WERI-Rb-1 (cell line): ENCODE measurements at regions not wholly inside any gene's neighbourhood (a gene's known extent, or its start where the extent isn't known, plus 50 kb on each side); places are given as distances from the start of the nearest gene placed in this dataset.

Source experiments
- DNase-seq: peaks from one replicate; pipeline ENCODE4 v3.0.0-alpha.2; 2020
- H3K27ac ChIP-seq: fragments of 250-450 bp; sonication (Bioruptor Pico); 2 replicates; pipeline ENCODE4 v1.5.1; 2020; ENCODE audit warnings: mild to moderate bottlenecking, moderate library complexity
- H3K27me3 ChIP-seq: fragments of 250-450 bp; sonication (Bioruptor Pico); 2 replicates; pipeline ENCODE4 v1.5.1; 2021; ENCODE audit warnings: mild to moderate bottlenecking, low read depth, moderate library complexity; ENCODE audit not compliant: insufficient read depth, severe bottlenecking
- H3K36me3 ChIP-seq: fragments of 250-450 bp; sonication (Bioruptor Pico); 2 replicates; pipeline ENCODE4 v1.5.1; 2020; ENCODE audit warnings: mild to moderate bottlenecking, moderate library complexity
- H3K4me3 ChIP-seq: 2 replicates; pipeline ENCODE4 v1.5.1; 2011; ENCODE audit warnings: low read depth, mild to moderate bottlenecking, control low read depth, low read length
- H3K9me3 ChIP-seq: fragments of 250-450 bp; sonication (Bioruptor Pico); 2 replicates; pipeline ENCODE4 v1.5.1; 2021; ENCODE audit warnings: mild to moderate bottlenecking, moderate library complexity; ENCODE audit not compliant: severe bottlenecking
- TF ChIP-seq, protein P1 (sequence below): IDR thresholded peaks from 2 replicates; pipeline ENCODE4 v1.5.1; 2011; ENCODE audit warnings: low read depth, mild to moderate bottlenecking, control low read depth, inconsistent platforms, low read length

- TF ChIP-seq, protein P1, sequence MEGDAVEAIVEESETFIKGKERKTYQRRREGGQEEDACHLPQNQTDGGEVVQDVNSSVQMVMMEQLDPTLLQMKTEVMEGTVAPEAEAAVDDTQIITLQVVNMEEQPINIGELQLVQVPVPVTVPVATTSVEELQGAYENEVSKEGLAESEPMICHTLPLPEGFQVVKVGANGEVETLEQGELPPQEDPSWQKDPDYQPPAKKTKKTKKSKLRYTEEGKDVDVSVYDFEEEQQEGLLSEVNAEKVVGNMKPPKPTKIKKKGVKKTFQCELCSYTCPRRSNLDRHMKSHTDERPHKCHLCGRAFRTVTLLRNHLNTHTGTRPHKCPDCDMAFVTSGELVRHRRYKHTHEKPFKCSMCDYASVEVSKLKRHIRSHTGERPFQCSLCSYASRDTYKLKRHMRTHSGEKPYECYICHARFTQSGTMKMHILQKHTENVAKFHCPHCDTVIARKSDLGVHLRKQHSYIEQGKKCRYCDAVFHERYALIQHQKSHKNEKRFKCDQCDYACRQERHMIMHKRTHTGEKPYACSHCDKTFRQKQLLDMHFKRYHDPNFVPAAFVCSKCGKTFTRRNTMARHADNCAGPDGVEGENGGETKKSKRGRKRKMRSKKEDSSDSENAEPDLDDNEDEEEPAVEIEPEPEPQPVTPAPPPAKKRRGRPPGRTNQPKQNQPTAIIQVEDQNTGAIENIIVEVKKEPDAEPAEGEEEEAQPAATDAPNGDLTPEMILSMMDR: no peak
- Histone ChIP-seq H3K36me3 (no peaks in the 10 kb centered on the region), H3K9me3 (no peaks in the 10 kb centered on the region), H3K4me3 (no peak overlapping the region), H3K27ac (no peak overlapping the region), H3K27me3 (no peaks in the 10 kb centered on the region)
- DNase-seq: no peak
Observed at GRCh38 chr2:173607606-173608311, 253.1 kb downstream of the CDCA7 start.

- no peaks in the 10 kb centered on the region for H3K27me3 ChIP-seq
- no peak for DNase-seq
- TF ChIP-seq, protein P1: no peak
- no peak overlapping the region for H3K27ac ChIP-seq
- no peaks in the 10 kb centered on the region for H3K9me3 ChIP-seq
- H3K4me3 ChIP-seq: no peak overlapping the region
- no peaks in the 10 kb centered on the region for H3K36me3 ChIP-seq
Observed at GRCh38 chr2:173611121-173611520, 256.4 kb downstream of the CDCA7 start.

DNA sequence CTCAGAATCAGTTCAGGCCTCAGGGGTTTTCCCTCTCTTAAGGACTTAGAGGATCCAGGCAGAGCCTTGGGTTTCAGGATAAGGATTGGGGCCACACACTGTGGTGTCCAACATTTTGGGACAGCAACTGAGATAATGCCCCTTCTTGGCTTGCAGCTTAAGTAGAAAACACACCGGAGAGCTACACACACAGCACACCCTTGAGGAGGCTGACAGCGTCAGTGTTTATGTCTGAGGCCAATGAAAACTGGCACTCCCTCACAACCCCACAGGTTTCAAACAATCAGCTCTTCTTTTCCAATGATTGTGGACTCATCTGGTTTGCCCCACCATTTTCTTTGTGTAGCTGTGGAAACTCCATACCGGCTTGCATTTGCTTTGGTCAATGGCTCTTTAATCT lies 257.7 kb downstream of the CDCA7 start:
- H3K27me3 ChIP-seq: no peaks in the 10 kb centered on the region
- TF ChIP-seq, protein P1: peak; percentile 26; the same call in 1 of the 2 replicates
- no peak overlapping the region for H3K4me3 ChIP-seq
- no peak for DNase-seq
- no peaks in the 10 kb centered on the region for H3K36me3 ChIP-seq
- no peak overlapping the region for H3K27ac ChIP-seq
- peaks cover 4% of the 10 kb centered on the region for H3K9me3 ChIP-seq

DNA sequence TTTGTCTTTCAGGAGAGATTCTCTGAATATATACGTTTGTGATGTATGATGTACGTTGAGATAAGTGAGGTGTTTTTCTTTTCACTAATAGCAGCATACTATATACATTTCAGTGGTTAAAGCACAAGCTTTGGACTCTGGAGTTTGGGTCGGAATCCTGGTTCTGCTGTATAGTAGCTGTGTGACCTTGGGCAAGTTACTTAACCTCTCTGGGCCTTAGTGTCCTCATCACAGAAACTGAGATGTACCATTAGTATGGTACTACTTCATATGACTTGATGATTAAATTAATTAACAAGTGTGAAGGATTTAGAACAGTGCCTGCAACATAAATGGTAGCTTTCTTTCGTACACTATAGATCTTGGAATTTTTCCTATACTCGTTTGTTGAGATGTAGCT lies 258.7 kb downstream of the CDCA7 start:
- Histone ChIP-seq H3K27me3 (no peaks in the 10 kb centered on the region), H3K9me3 (peaks cover 4% of the 10 kb centered on the region), H3K4me3 (no peak overlapping the region), H3K27ac (no peak overlapping the region), H3K36me3 (no peaks in the 10 kb centered on the region)
- TF ChIP-seq, protein P1: no peak
- no peak for DNase-seq

DNA sequence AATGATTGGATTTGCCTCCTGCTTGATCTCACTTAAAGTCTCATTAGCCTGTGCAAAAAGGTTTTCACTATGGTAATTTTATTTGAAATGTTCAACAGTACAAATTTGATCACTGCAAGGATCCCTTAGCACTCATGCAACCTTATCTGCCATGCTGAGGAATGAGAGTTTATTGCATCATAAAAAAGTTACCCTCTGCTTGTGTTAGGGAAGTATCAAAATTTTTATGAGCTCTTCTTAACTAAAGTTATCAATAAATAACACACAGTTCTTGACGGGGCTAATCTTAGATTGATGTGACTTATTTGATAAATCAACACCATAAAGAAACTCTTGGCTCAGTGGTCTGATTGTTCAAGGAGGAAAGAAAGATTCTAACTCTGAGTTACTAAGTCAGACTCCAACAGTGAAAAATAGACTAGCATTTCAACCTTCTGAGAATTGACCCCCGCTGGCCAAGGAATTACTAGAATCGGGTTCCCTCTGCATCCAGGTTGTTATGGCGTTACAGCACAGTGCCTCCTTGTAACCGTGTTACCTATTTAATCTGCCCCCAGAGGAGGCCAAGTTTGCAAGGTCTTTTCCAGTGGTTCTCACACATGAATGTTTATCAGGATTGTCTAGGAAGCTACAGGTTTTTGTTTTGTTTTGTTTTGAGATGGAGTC lies 259.7 kb downstream of the CDCA7 start:
- Histone ChIP-seq H3K27ac (no peak overlapping the region), H3K9me3 (peaks cover 4% of the 10 kb centered on the region), H3K4me3 (no peak overlapping the region), H3K36me3 (no peaks in the 10 kb centered on the region), H3K27me3 (no peaks in the 10 kb centered on the region)
- TF ChIP-seq, protein P1: no peak
- DNase-seq: no peak
